ENCODE measurements at regions not wholly inside any gene's neighbourhood (a gene's known extent, or its start where the extent isn't known, plus 50 kb on each side); places are given as distances from the start of the nearest gene placed in this dataset.

GRCh38 chr1:31521761-31522555 is 54.4 kb upstream of the TINAGL1 start:
- Mint-ChIP-seq H3K4me1 (ENCODE audit: low read depth) (peaks cover 7% of the 10 kb centered on the region), H3K9me3 (ENCODE audit: low read depth) (no peaks in the 10 kb centered on the region), H3K27ac (no peak overlapping the region), H3K27me3 (no peaks in the 10 kb centered on the region), H3K4me3 (ENCODE audit: low read depth) (no peak overlapping the region), H3K36me3 (ENCODE audit: insufficient read depth) (no peaks in the 10 kb centered on the region)
- DNase-seq (ENCODE audit: low spot score, unreplicated experiment), result no peak
- TF ChIP-seq CTCF (IDR thresholded peaks at IDR 0.05; ENCODE audit: unreplicated experiment), result no peak

GRCh38 chr1:31522556-31522845 is 53.8 kb upstream of the TINAGL1 start:
- H3K27ac Mint-ChIP-seq, result no peak overlapping the region
- peaks cover 7% of the 10 kb centered on the region for H3K4me1 Mint-ChIP-seq (ENCODE audit: low read depth)
- no peaks in the 10 kb centered on the region for H3K9me3 Mint-ChIP-seq (ENCODE audit: low read depth)
- DNase-seq (ENCODE audit: low spot score, unreplicated experiment), result no peak
- no peak overlapping the region for H3K4me3 Mint-ChIP-seq (ENCODE audit: low read depth)
- no peaks in the 10 kb centered on the region for H3K36me3 Mint-ChIP-seq (ENCODE audit: insufficient read depth)
- no peak for TF ChIP-seq CTCF (IDR thresholded peaks at IDR 0.05; ENCODE audit: unreplicated experiment)
- no peaks in the 10 kb centered on the region for H3K27me3 Mint-ChIP-seq

GRCh38 chr1:31523012-31523411 is 53.3 kb upstream of the TINAGL1 start:
- no peak overlapping the region for H3K27ac Mint-ChIP-seq
- H3K9me3 Mint-ChIP-seq (ENCODE audit: low read depth), result no peaks in the 10 kb centered on the region
- TF ChIP-seq CTCF (IDR thresholded peaks at IDR 0.05; ENCODE audit: unreplicated experiment), result no peak
- DNase-seq (ENCODE audit: low spot score, unreplicated experiment), result no peak
- H3K4me1 Mint-ChIP-seq (ENCODE audit: low read depth), result peaks cover 7% of the 10 kb centered on the region
- H3K36me3 Mint-ChIP-seq (ENCODE audit: insufficient read depth), result no peaks in the 10 kb centered on the region
- no peak overlapping the region for H3K4me3 Mint-ChIP-seq (ENCODE audit: low read depth)
- no peaks in the 10 kb centered on the region for H3K27me3 Mint-ChIP-seq

- DNase-seq (ENCODE audit: low spot score, unreplicated experiment), result no peak
- no peaks in the 10 kb centered on the region for H3K27me3 Mint-ChIP-seq
- no peak for TF ChIP-seq CTCF (IDR thresholded peaks at IDR 0.05; ENCODE audit: unreplicated experiment)
- no peaks in the 10 kb centered on the region for H3K9me3 Mint-ChIP-seq (ENCODE audit: low read depth)
- H3K27ac Mint-ChIP-seq, result no peak overlapping the region
- H3K4me1 Mint-ChIP-seq (ENCODE audit: low read depth), result peaks cover 7% of the 10 kb centered on the region
- H3K4me3 Mint-ChIP-seq (ENCODE audit: low read depth), result no peak overlapping the region
- H3K36me3 Mint-ChIP-seq (ENCODE audit: insufficient read depth), result no peaks in the 10 kb centered on the region
Observed at GRCh38 chr1:31523769-31524168, 52.5 kb upstream of the TINAGL1 start.

GRCh38 chr1:31524186-31524901 is 52.0 kb upstream of the TINAGL1 start:
- Mint-ChIP-seq H3K4me3 (ENCODE audit: low read depth) (no peak overlapping the region), H3K27me3 (no peaks in the 10 kb centered on the region), H3K36me3 (ENCODE audit: insufficient read depth) (no peaks in the 10 kb centered on the region), H3K4me1 (ENCODE audit: low read depth) (peaks cover 7% of the 10 kb centered on the region), H3K9me3 (ENCODE audit: low read depth) (no peaks in the 10 kb centered on the region), H3K27ac (no peak overlapping the region)
- DNase-seq (ENCODE audit: low spot score, unreplicated experiment), result no peak
- TF ChIP-seq CTCF (IDR thresholded peaks at IDR 0.05; ENCODE audit: unreplicated experiment), result no peak

Data from progenitor cell of endocrine pancreas (in vitro differentiated cells).